ENCODE measurements at regions not wholly inside any gene's neighbourhood (a gene's known extent, or its start where the extent isn't known, plus 50 kb on each side); places are given as distances from the start of the nearest gene placed in this dataset.

GRCh38 chr5:33041586-33041985 lies 330.5 kb downstream of the NPR3 start:
- DNase-seq (no peak), ATAC-seq (no peak)
- intact Hi-C loops (cut with DNase I, micrococcal nuclease), result no loop called here

- ATAC-seq, result no peak
- no peak for DNase-seq
- intact Hi-C loops (cut with DNase I, micrococcal nuclease), result no loop called here
These were observed 332.3 kb downstream of the NPR3 start for GRCh38 chr5:33043343-33043997.

GRCh38 chr5:33046091-33046490 lies 335.0 kb downstream of the NPR3 start:
- intact Hi-C loops (cut with DNase I, micrococcal nuclease), result no loop called here
- DNase-seq (no peak), ATAC-seq (no peak)

- DNase-seq, result no peak
- no peak for ATAC-seq
- intact Hi-C loops (cut with DNase I, micrococcal nuclease), result no loop called here
These were observed 337.2 kb downstream of the NPR3 start for GRCh38 chr5:33048315-33048714.

- ATAC-seq (no peak), DNase-seq (no peak)
- intact Hi-C loops (cut with DNase I, micrococcal nuclease), result no loop called here
These were observed 338.2 kb downstream of the NPR3 start for GRCh38 chr5:33049298-33049697.

GRCh38 chr5:33049842-33050241 lies 338.7 kb downstream of the NPR3 start:
- ATAC-seq (no peak), DNase-seq (no peak)
- intact Hi-C loops (cut with DNase I, micrococcal nuclease), result no loop called here

- intact Hi-C loops (cut with DNase I, micrococcal nuclease), result no loop called here
- DNase-seq (no peak), ATAC-seq (no peak)
These were observed 348.0 kb downstream of the NPR3 start for GRCh38 chr5:33059081-33059480.

GRCh38 chr5:33065131-33065530 lies 354.0 kb downstream of the NPR3 start:
- intact Hi-C loops (cut with DNase I, micrococcal nuclease), result no loop called here
- DNase-seq (no peak), ATAC-seq (no peak)

GRCh38 chr5:33067291-33067690 lies 356.2 kb downstream of the NPR3 start:
- no peak for ATAC-seq

GRCh38 chr5:33068786-33069185 lies 357.7 kb downstream of the NPR3 start:
- DNase-seq, result no peak
- intact Hi-C loops (cut with DNase I, micrococcal nuclease), result no loop called here
- no peak for ATAC-seq

More at GRCh38 chr5:33067291-33067690, 356.2 kb downstream of the NPR3 start:
- no peak for DNase-seq
- intact Hi-C loops (cut with DNase I, micrococcal nuclease), result no loop called here

GRCh38 chr5:33072296-33072695 lies 361.2 kb downstream of the NPR3 start:
- intact Hi-C loops (cut with DNase I, micrococcal nuclease), result no loop called here
- DNase-seq, result no peak
- ATAC-seq, result no peak

- no peak for DNase-seq
- ATAC-seq, result no peak
- intact Hi-C loops (cut with DNase I, micrococcal nuclease), result no loop called here
These were observed 361.6 kb downstream of the NPR3 start for GRCh38 chr5:33072726-33073125.

- intact Hi-C loops (cut with DNase I, micrococcal nuclease), result no loop called here
- no peak for ATAC-seq
- DNase-seq, result no peak
These were observed 362.8 kb downstream of the NPR3 start for GRCh38 chr5:33073881-33074327.

GRCh38 chr5:33074548-33074947 lies 363.4 kb downstream of the NPR3 start:
- intact Hi-C loops (cut with DNase I, micrococcal nuclease), result no loop called here
- ATAC-seq (no peak), DNase-seq (no peak)

- intact Hi-C loops (cut with DNase I, micrococcal nuclease), result no loop called here
- DNase-seq (no peak), ATAC-seq (no peak)
These were observed 364.6 kb downstream of the NPR3 start for GRCh38 chr5:33075731-33076130.

- no peak for DNase-seq
- ATAC-seq, result no peak
- intact Hi-C loops (cut with DNase I, micrococcal nuclease), result no loop called here
These were observed 361.2 kb upstream of the TARS1 start for GRCh38 chr5:33079548-33079947.

GRCh38 chr5:33080287-33080686 lies 360.5 kb upstream of the TARS1 start:
- intact Hi-C loops (cut with DNase I, micrococcal nuclease), result no loop called here
- ATAC-seq (no peak), DNase-seq (no peak)

- no peak for DNase-seq
- no peak for ATAC-seq
- intact Hi-C loops (cut with DNase I, micrococcal nuclease), result no loop called here
These were observed 352.6 kb upstream of the TARS1 start for GRCh38 chr5:33088176-33088575.

- DNase-seq (no peak), ATAC-seq (no peak)
- intact Hi-C loops (cut with DNase I, micrococcal nuclease), result no loop called here
These were observed 349.0 kb upstream of the TARS1 start for GRCh38 chr5:33091571-33092363.

GRCh38 chr5:33092719-33093118 lies 348.0 kb upstream of the TARS1 start:
- no peak for DNase-seq
- intact Hi-C loops (cut with DNase I, micrococcal nuclease), result no loop called here
- no peak for ATAC-seq

- no peak for ATAC-seq
- intact Hi-C loops (cut with DNase I, micrococcal nuclease), result no loop called here
These were observed 338.2 kb upstream of the TARS1 start for GRCh38 chr5:33102551-33102950.

More at GRCh38 chr5:33102551-33102950, 338.2 kb upstream of the TARS1 start:
- no peak for DNase-seq

Data from left colon (tissue), 2 donors.